ENCODE measurements at regions not wholly inside any gene's neighbourhood (a gene's known extent, or its start where the extent isn't known, plus 50 kb on each side); places are given as distances from the start of the nearest gene placed in this dataset.
"Not testable (repeated sequence)": the region's sequence is repeated elsewhere in the genome, so short reads cannot be mapped to it uniquely, and the experiment has no call there.

DNA sequence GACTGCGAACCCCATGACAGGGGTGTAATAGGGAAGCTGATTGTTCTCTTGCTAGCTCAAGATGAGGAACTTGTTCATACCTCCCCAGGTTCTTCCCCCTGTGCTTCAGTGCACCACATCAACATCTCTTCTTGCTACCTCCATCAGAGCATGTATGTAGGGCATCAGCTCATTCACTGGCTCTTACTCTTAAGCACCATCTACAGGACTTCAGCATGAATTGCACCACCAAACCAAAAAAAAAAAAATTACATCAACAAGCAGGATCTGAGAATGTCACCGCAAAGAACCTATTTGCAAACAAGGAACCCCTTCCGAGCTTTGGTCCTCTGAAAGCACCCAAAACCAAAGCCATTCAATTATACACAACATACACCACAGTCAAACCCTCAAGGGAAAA lies 2226.5 kb upstream of the RAG2 start:
- no peak for DNase-seq (ENCODE audit: low spot score)
- H3K27ac Mint-ChIP-seq (ENCODE audit: unreplicated experiment) = no peak overlapping the region
- no peaks in the 10 kb centered on the region for H3K4me1 Mint-ChIP-seq (ENCODE audit: unreplicated experiment)
- H3K9me3 Mint-ChIP-seq (ENCODE audit: unreplicated experiment) = no peaks in the 10 kb centered on the region
- no peaks in the 10 kb centered on the region for H3K36me3 Mint-ChIP-seq (ENCODE audit: low read depth, unreplicated experiment)
- TF ChIP-seq CTCF (IDR thresholded peaks at IDR 0.05; ENCODE audit: unreplicated experiment) = peak; percentile 31
- H3K4me3 Mint-ChIP-seq (ENCODE audit: unreplicated experiment) = no peak overlapping the region
- peaks cover 3% of the 10 kb centered on the region for H3K27me3 Mint-ChIP-seq (ENCODE audit: unreplicated experiment)

DNA sequence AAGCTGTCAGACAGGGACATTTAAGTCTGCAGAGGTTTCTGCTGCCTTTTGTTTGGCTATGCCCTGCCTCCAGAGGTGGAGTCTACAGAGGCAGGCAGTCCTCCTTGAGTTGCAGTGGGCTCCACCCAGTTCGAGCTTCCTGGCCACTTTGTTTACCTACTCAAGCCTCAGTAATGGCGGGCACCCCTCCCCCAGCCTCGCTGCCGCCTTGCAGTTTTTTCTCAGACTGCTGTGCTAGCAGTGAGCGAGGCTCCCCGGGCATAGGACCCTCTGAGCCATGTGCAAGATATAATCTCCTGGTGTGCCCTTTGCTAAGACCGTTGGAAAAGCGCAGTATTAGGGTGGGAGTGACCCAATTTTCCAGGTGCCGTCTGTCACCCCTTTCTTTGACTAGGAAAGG lies 2223.8 kb upstream of the RAG2 start:
- H3K27me3 Mint-ChIP-seq (ENCODE audit: unreplicated experiment); H3K4me3 Mint-ChIP-seq (ENCODE audit: unreplicated experiment); H3K9me3 Mint-ChIP-seq (ENCODE audit: unreplicated experiment); H3K4me1 Mint-ChIP-seq (ENCODE audit: unreplicated experiment); H3K36me3 Mint-ChIP-seq (ENCODE audit: low read depth, unreplicated experiment); H3K27ac Mint-ChIP-seq (ENCODE audit: unreplicated experiment); DNase-seq (ENCODE audit: low spot score): not testable (repeated sequence)

DNA sequence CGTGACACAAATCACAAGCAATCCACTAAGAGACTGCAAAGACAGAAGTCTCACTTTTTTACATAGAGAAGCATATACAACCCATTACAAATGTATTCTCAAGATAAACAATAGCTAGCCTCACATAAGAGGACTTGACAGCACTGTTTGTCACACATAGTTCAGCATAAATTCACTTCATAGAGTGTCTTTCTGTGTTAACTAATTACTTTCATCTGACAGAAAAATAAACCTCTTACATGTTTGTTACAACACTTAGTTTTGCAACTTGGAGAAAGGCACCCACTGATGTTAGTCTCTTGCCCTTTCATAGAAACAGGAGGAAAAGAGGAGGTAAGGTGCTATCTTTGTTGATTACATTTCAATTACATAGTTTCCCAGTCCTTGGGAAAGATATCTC lies 2221.9 kb upstream of the RAG2 start:
- H3K4me3 Mint-ChIP-seq (ENCODE audit: unreplicated experiment) = no peak overlapping the region
- H3K36me3 Mint-ChIP-seq (ENCODE audit: low read depth, unreplicated experiment) = no peaks in the 10 kb centered on the region
- no peaks in the 10 kb centered on the region for H3K9me3 Mint-ChIP-seq (ENCODE audit: unreplicated experiment)
- peaks cover 3% of the 10 kb centered on the region for H3K27me3 Mint-ChIP-seq (ENCODE audit: unreplicated experiment)
- H3K4me1 Mint-ChIP-seq (ENCODE audit: unreplicated experiment) = no peaks in the 10 kb centered on the region
- TF ChIP-seq CTCF (IDR thresholded peaks at IDR 0.05; ENCODE audit: unreplicated experiment) = no peak
- DNase-seq (ENCODE audit: low spot score) = no peak
- H3K27ac Mint-ChIP-seq (ENCODE audit: unreplicated experiment) = no peak overlapping the region

DNA sequence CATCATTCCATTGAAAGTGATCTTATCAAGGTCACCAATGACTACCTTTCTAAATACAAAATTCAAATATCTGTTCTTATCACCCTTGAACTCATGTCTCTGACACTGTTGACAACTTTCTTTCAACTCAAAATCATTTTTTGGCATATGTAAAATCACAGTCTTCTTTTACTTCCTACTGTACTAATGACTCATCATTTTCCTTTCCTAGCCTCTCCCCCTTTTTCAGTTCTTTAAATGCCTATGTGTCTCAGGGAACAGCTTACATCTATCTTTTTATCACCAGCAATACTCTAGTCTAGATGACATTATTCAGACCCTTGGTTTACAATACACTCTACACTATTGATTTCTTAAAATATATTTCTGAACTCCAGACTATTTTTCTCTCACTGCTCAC lies 2220.7 kb upstream of the RAG2 start:
- Mint-ChIP-seq H3K36me3 (ENCODE audit: low read depth, unreplicated experiment) (no peaks in the 10 kb centered on the region), H3K4me1 (ENCODE audit: unreplicated experiment) (no peaks in the 10 kb centered on the region), H3K4me3 (ENCODE audit: unreplicated experiment) (no peak overlapping the region), H3K9me3 (ENCODE audit: unreplicated experiment) (no peaks in the 10 kb centered on the region), H3K27me3 (ENCODE audit: unreplicated experiment) (peaks cover 3% of the 10 kb centered on the region), H3K27ac (ENCODE audit: unreplicated experiment) (no peak overlapping the region)
- no peak for TF ChIP-seq CTCF (IDR thresholded peaks at IDR 0.05; ENCODE audit: unreplicated experiment)
- no peak for DNase-seq (ENCODE audit: low spot score)

DNA sequence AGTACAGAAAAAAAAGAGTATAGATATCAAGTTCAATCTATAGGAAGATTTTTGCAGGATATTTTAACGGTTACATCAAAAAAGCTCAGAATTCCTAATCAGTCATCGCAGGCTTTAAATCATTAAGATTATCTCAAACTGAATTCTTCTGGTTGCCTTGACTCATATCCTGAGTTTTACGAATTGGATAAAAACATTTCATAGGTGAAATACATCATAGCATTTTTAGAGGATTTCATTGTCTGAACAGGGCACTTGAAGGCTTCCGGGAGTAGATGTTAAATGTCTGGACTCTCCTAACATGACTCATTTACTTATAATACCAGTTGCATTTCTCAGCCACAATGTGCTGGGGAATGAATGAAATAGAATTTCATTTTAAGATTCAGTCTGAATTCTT lies 2216.6 kb upstream of the RAG2 start:
- no peaks in the 10 kb centered on the region for H3K9me3 Mint-ChIP-seq (ENCODE audit: unreplicated experiment)
- no peak overlapping the region for H3K4me3 Mint-ChIP-seq (ENCODE audit: unreplicated experiment)
- no peaks in the 10 kb centered on the region for H3K4me1 Mint-ChIP-seq (ENCODE audit: unreplicated experiment)
- no peak for DNase-seq (ENCODE audit: low spot score)
- no peak for TF ChIP-seq CTCF (IDR thresholded peaks at IDR 0.05; ENCODE audit: unreplicated experiment)
- H3K36me3 Mint-ChIP-seq (ENCODE audit: low read depth, unreplicated experiment) = no peaks in the 10 kb centered on the region
- no peaks in the 10 kb centered on the region for H3K27me3 Mint-ChIP-seq (ENCODE audit: unreplicated experiment)
- no peak overlapping the region for H3K27ac Mint-ChIP-seq (ENCODE audit: unreplicated experiment)

GRCh38 chr11:38809521-38809920 lies 2211.5 kb upstream of the RAG2 start:
- no peak for TF ChIP-seq CTCF (IDR thresholded peaks at IDR 0.05; ENCODE audit: unreplicated experiment)
- no peaks in the 10 kb centered on the region for H3K27me3 Mint-ChIP-seq (ENCODE audit: unreplicated experiment)
- no peak overlapping the region for H3K4me3 Mint-ChIP-seq (ENCODE audit: unreplicated experiment)
- no peaks in the 10 kb centered on the region for H3K36me3 Mint-ChIP-seq (ENCODE audit: low read depth, unreplicated experiment)
- H3K27ac Mint-ChIP-seq (ENCODE audit: unreplicated experiment) = no peak overlapping the region
- DNase-seq (ENCODE audit: low spot score) = no peak
- no peaks in the 10 kb centered on the region for H3K4me1 Mint-ChIP-seq (ENCODE audit: unreplicated experiment)
- no peaks in the 10 kb centered on the region for H3K9me3 Mint-ChIP-seq (ENCODE audit: unreplicated experiment)
